Colonic mucosa (tissue), 4 donors: ENCODE measurements at regions not wholly inside any gene's neighbourhood (a gene's known extent, or its start where the extent isn't known, plus 50 kb on each side); places are given as distances from the start of the nearest gene placed in this dataset.

Source experiments
- DNase-seq: peaks from one replicate; pipeline ENCODE4 v3.0.0-alpha.2; 2020
- H3K27ac ChIP-seq: fragments of 200-600 bp; one replicate; pipeline ENCODE4 v1.8.0; 2021
- H3K27me3 ChIP-seq: fragments of 200-600 bp; one replicate; pipeline ENCODE4 v1.8.0; 2021
- H3K36me3 ChIP-seq: fragments of 200-600 bp; one replicate; pipeline ENCODE4 v1.8.0; 2021
- H3K4me1 ChIP-seq: fragments of 200-600 bp; one replicate; pipeline ENCODE4 v1.8.0; 2021; ENCODE audit warnings: mild to moderate bottlenecking
- H3K4me3 ChIP-seq: fragments of 200-600 bp; one replicate; pipeline ENCODE4 v1.8.0; 2021
- H3K9ac ChIP-seq, 2 donors: one replicate each; pipeline ENCODE4 v1.7.0; 2013; ENCODE audit warnings: control low read depth in 2 of 2, low read depth in 2 of 2, low read length in 2 of 2
- H3K9me3 ChIP-seq: fragments of 200-600 bp; one replicate; pipeline ENCODE4 v1.8.0; 2021
- intact Hi-C: fragments of 100-400 bp; cut with DNase I; formaldehyde crosslinking; loops from one replicate; pipeline ENCODE4 v1.14.1; 2022
- TF ChIP-seq, protein P1 (sequence below): fragments of 200-600 bp; IDR thresholded peaks from one replicate; pipeline ENCODE4 v1.8.0; 2022; ENCODE audit warnings: antibody characterized with exemption, mild to moderate bottlenecking
- donor health status: healthy.
- donor health status: DM: no; HTN: no; CAD: no.
- donor health status: DM: no; HTN: no; CAD: no.

DNA sequence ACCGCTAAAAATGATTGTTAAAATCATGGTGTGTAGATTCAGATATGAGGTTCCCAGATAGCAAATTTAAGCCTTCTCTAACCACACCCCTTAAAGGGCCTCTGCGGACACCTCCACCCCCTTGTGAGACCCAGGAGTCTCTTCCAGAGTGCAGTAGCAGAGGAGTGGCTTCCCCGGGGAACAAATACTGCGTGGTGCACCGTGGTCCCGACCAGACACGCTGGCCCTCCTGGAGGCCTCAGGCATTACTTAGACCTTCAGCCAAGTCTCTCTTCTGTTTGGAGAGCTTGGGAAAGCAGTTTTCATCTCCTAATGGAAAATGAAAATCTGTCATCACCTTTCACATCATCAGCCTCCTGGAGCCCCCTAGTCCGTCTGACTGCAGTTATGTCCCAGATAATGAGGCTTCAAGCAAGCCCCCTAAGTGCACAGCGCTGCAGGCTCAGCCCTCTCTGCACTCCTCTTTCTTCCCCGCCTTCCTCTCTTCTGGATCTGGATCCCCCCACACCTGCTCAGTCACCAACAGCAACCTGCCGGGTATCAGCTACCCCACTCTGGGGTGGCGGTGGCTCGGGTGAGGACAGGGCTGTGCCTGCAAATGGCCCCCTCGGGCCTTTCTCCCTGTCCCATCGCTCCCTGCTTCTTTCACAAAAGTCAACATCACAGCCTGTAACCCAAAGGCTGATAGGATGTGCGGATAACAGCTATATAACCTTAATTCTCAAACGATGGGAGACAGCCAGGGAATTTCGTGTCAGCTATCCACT lies 58.8 kb upstream of the TAGAP start:
- H3K9me3 ChIP-seq = no peaks in the 10 kb centered on the region

DNA sequence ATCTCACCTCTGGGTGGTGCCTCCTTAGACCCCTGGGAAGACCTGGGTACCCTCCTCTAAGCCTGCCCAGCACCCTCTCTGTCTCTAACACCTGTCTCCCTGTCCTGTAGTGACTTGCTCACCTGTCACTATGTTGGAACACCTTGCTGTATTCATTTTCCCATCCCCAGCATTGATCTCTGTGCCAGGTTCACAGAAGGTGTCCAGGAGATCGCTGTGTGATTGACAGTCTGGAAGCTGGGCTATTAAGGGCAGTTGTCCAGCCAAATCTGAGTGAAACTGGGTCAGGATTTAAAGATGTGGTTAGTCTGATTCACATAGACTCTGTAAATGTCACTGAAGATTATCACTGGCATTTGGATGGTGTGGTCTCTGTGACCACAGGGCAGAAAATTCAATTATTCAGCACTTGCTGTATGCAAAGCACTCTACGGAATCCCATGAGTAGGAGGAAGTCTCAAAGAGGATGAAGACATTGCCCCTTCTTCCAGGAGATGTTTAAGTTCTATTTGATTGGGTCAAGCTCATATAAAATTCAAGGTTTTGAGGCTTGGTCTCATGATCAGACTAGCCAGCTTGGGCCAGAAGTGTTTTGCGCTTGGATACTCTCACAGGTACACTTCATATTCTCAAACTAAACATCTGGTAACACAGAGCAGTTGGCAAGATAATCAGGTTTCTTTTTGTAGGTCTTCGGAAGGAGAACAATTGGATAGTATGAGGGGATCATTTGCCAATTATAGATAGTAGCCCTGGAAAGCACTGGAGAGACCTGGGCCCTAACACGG lies 57.8 kb upstream of the TAGAP start:
- Histone ChIP-seq H3K27ac (no peak overlapping the region), H3K27me3 (no peaks in the 10 kb centered on the region), H3K9ac (no peak overlapping the region), H3K4me3 (no peak overlapping the region), H3K9me3 (no peaks in the 10 kb centered on the region), H3K36me3 (no peaks in the 10 kb centered on the region), H3K4me1 (peaks cover 3% of the 10 kb centered on the region)
- DNase-seq = peak; percentile 5
- TF ChIP-seq, protein P1, sequence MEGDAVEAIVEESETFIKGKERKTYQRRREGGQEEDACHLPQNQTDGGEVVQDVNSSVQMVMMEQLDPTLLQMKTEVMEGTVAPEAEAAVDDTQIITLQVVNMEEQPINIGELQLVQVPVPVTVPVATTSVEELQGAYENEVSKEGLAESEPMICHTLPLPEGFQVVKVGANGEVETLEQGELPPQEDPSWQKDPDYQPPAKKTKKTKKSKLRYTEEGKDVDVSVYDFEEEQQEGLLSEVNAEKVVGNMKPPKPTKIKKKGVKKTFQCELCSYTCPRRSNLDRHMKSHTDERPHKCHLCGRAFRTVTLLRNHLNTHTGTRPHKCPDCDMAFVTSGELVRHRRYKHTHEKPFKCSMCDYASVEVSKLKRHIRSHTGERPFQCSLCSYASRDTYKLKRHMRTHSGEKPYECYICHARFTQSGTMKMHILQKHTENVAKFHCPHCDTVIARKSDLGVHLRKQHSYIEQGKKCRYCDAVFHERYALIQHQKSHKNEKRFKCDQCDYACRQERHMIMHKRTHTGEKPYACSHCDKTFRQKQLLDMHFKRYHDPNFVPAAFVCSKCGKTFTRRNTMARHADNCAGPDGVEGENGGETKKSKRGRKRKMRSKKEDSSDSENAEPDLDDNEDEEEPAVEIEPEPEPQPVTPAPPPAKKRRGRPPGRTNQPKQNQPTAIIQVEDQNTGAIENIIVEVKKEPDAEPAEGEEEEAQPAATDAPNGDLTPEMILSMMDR = no peak
- intact Hi-C loops = no loop called here

More for the DNA sequence above, 58.8 kb upstream of the TAGAP start:
- H3K9ac ChIP-seq = no peak overlapping the region
- H3K36me3 ChIP-seq = no peaks in the 10 kb centered on the region
- no peak overlapping the region for H3K27ac ChIP-seq
- H3K27me3 ChIP-seq = no peaks in the 10 kb centered on the region
- peak; percentile 14 for DNase-seq
- H3K4me1 ChIP-seq = peaks cover 3% of the 10 kb centered on the region
- intact Hi-C loops = loop anchor here (2.0 kb wide), 1 partner anchor 61 kb away; no protein-coding TSS in a partner anchor
- H3K4me3 ChIP-seq = no peak overlapping the region
- TF ChIP-seq, protein P1 = no peak

DNA sequence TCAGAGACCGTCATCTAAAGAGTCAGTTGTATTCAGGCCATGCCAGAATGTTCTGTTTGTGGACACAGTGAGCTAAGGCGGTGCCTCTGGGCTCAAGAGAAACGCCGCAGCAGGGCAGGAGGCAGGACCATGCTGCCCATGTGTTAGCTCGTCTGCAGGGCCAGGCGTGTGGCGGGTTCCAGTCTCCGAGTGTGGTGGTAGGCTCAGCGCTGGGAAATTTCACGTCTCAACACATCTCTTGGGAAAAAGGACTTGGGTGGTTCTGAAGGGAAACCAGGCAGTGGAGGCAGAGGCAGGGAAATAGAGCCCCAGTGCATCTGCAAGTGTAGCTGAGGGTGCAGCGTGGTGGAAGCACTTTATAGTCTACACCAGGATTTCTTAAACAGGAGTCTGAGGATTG lies 56.9 kb upstream of the TAGAP start:
- DNase-seq = peak; percentile 6
- Histone ChIP-seq H3K4me1 (peaks cover 3% of the 10 kb centered on the region), H3K27ac (no peak overlapping the region), H3K36me3 (no peaks in the 10 kb centered on the region), H3K9me3 (no peaks in the 10 kb centered on the region), H3K9ac (no peak overlapping the region), H3K27me3 (no peaks in the 10 kb centered on the region), H3K4me3 (no peak overlapping the region)
- TF ChIP-seq, protein P1 = no peak
- intact Hi-C loops = no loop called here

DNA sequence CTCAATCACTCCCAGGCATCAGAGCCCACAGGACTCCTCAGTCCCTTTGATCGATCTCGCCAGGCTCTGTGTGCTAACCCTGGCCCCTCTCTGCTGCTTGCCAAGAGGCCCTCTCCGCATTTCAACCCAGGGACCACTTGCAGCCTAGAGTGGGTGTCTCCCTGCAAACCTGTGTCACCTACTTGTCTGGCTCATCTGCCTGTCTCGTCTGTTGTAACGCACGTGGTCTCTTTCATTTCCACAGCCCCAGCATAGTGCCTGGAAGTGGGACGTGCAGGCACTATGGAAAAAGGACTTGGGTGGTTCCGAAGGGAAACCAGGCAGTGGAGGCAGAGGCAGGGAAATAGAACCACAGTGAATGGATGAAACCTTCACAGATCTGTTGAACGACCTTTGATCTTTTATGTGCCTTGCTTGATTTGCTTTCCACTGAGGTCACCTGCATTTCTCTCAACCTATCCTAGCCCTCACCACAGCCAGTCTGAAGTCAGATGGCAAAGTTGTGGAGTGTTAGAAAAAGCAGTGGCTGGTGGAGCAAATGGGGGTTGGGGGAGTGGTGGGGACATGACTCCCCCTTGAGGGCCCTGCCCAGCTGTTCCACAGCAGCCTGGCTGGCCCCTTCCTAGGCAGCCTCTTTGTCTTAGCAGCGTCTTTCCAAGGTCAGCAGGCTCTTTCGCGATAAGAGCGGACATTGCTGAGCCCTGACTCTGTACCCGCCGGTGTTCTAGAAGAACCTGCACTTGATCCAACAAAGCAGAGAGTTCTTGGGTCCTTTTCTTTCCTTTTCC lies 55.8 kb upstream of the TAGAP start:
- H3K4me1 ChIP-seq = peaks cover 3% of the 10 kb centered on the region
- DNase-seq = peak; percentile 13
- intact Hi-C loops = no loop called here
- no peaks in the 10 kb centered on the region for H3K9me3 ChIP-seq
- no peaks in the 10 kb centered on the region for H3K27me3 ChIP-seq
- TF ChIP-seq, protein P1 = no peak
- H3K9ac ChIP-seq = no peak overlapping the region
- H3K4me3 ChIP-seq = no peak overlapping the region
- no peaks in the 10 kb centered on the region for H3K36me3 ChIP-seq
- no peak overlapping the region for H3K27ac ChIP-seq

GRCh38 chr6:159099961-159100360 lies 55.2 kb upstream of the TAGAP start:
- Histone ChIP-seq H3K36me3 (no peaks in the 10 kb centered on the region), H3K27me3 (no peaks in the 10 kb centered on the region), H3K9ac (no peak overlapping the region), H3K4me1 (peaks cover 3% of the 10 kb centered on the region), H3K4me3 (no peak overlapping the region), H3K9me3 (no peaks in the 10 kb centered on the region), H3K27ac (no peak overlapping the region)
- TF ChIP-seq, protein P1 = no peak
- no peak for DNase-seq
- intact Hi-C loops = no loop called here
